ENCODE measurements at regions not wholly inside any gene's neighbourhood (a gene's known extent, or its start where the extent isn't known, plus 50 kb on each side); places are given as distances from the start of the nearest gene placed in this dataset.

DNA sequence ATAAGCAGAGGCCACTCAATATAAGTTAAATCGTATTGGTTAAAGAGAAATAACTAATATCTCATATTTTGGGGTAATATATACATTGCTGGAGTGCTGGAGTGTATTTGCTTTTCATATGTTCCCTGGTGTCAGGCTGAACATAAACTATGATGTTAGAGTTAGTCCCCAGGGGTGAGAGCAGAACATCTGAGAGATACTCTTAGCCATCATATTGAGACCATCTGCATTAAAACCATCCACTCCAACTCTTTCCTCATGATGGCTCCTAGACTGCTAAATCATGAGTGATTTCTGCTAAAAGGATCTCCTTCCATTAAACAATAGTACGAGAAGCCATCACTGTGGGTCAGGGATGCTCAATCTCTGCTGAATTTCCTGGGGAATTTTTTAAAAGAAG, 436.2 kb downstream of the DTWD2 start:
- 64 to 85% (median 75%) methylated on average over 2 of the region's 2 CpGs for WGBS, 5 donors
- DNase-seq: no peak
- Histone ChIP-seq H3K27ac (no peak overlapping the region), H3K9me3 (no peaks in the 10 kb centered on the region), H3K27me3 (replicated peaks in 1 of 7) (no peaks in the 10 kb centered on the region), H3K36me3 (no peaks in the 10 kb centered on the region), H3K4me1 (no peaks in the 10 kb centered on the region), H3K4me3 (no peak overlapping the region)
- no peak for TF ChIP-seq POLR2A (IDR thresholded peaks at IDR 0.05)
- no peak for TF ChIP-seq POLR2AphosphoS5 (IDR thresholded peaks at IDR 0.05)
- TF ChIP-seq, protein P1, sequence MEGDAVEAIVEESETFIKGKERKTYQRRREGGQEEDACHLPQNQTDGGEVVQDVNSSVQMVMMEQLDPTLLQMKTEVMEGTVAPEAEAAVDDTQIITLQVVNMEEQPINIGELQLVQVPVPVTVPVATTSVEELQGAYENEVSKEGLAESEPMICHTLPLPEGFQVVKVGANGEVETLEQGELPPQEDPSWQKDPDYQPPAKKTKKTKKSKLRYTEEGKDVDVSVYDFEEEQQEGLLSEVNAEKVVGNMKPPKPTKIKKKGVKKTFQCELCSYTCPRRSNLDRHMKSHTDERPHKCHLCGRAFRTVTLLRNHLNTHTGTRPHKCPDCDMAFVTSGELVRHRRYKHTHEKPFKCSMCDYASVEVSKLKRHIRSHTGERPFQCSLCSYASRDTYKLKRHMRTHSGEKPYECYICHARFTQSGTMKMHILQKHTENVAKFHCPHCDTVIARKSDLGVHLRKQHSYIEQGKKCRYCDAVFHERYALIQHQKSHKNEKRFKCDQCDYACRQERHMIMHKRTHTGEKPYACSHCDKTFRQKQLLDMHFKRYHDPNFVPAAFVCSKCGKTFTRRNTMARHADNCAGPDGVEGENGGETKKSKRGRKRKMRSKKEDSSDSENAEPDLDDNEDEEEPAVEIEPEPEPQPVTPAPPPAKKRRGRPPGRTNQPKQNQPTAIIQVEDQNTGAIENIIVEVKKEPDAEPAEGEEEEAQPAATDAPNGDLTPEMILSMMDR (IDR thresholded peaks at IDR 0.05 in 8 of 11, conservative IDR thresholded peaks at IDR 0.05 in 3 of 11): no peak
- intact Hi-C loops (cut with DNase I; ENCODE audit: low total_unique reads): no loop called here

GRCh38 chr5:118551716-118552115, 436.6 kb downstream of the DTWD2 start:
- 76 to 90% (median 83%) methylated on average over 1 of the region's 1 CpG for WGBS, 5 donors

GRCh38 chr5:118551031-118551430, 437.3 kb downstream of the DTWD2 start:
- DNase-seq: no peak
- no peaks in the 10 kb centered on the region for H3K9me3 ChIP-seq
- no peaks in the 10 kb centered on the region for H3K27me3 ChIP-seq (replicated peaks in 1 of 7)
- H3K4me3 ChIP-seq: no peak overlapping the region
- H3K27ac ChIP-seq: no peak overlapping the region
- no peak for TF ChIP-seq POLR2AphosphoS5 (IDR thresholded peaks at IDR 0.05)
- no peaks in the 10 kb centered on the region for H3K36me3 ChIP-seq
- intact Hi-C loops (cut with DNase I; ENCODE audit: low total_unique reads): no loop called here
- no peaks in the 10 kb centered on the region for H3K4me1 ChIP-seq

More at GRCh38 chr5:118551716-118552115, 436.6 kb downstream of the DTWD2 start:
- intact Hi-C loops (cut with DNase I; ENCODE audit: low total_unique reads): no loop called here
- Histone ChIP-seq H3K27me3 (replicated peaks in 1 of 7) (no peaks in the 10 kb centered on the region), H3K36me3 (no peaks in the 10 kb centered on the region), H3K4me3 (no peak overlapping the region), H3K9me3 (no peaks in the 10 kb centered on the region), H3K27ac (no peak overlapping the region), H3K4me1 (no peaks in the 10 kb centered on the region)
- DNase-seq: no peak
- no peak for TF ChIP-seq POLR2A (IDR thresholded peaks at IDR 0.05)
- no peak for TF ChIP-seq POLR2AphosphoS5 (IDR thresholded peaks at IDR 0.05)
- TF ChIP-seq, protein P1 (IDR thresholded peaks at IDR 0.05 in 8 of 11, conservative IDR thresholded peaks at IDR 0.05 in 3 of 11): no peak

DNA sequence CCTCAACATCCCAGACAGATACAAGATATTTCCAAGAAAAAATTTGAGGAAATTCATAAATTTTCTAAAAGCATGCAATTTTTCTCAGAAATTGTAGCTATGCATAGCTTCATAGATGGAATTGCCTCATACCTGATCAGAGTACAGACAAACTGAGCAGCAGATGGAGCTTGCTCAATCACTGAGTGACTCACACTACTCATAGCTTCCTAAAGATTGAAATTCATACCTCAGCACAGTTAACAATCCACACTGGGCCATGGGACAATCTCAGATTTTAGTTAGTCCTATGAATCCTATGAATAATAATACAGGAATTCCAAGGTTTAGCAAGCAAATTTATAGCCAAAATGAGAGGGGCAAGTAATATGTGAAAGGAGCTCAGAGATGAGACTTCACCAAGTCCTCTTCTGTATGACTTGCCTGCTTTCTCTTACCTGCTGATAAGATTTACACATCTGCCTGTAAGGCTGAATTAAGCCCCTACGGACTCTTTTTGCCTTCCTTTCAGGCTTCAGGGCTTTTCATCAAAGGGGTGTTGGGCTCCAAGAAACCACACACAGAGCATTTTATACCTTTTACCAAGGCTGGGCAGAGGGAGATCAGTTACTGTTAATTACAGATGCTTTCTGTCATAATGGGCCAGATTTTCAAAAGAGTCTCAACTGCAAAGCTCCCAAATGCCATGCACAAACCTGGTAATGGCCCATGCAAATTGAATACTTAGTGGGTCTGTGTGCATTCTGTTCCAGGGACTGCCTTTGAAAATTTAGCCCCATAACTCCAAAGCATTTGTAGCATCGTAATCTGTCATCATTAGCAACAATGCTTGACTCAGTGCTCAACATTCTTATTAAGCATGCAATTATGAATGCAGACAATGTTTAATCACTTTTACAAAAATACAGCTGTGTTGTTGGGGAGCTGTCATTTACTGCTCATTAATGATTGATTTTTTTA, 439.3 kb downstream of the DTWD2 start:
- no peak overlapping the region for H3K27ac ChIP-seq
- no peak for DNase-seq
- H3K36me3 ChIP-seq: no peaks in the 10 kb centered on the region
- WGBS, 5 donors: 84 to 89% (median 85%) methylated on average over 2 of the region's 2 CpGs
- intact Hi-C loops (cut with DNase I; ENCODE audit: low total_unique reads): no loop called here
- TF ChIP-seq POLR2AphosphoS5 (IDR thresholded peaks at IDR 0.05) (no peak), POLR2A (IDR thresholded peaks at IDR 0.05) (no peak)
- TF ChIP-seq, protein P1 (IDR thresholded peaks at IDR 0.05 in 8 of 11, conservative IDR thresholded peaks at IDR 0.05 in 3 of 11): no peak
- no peaks in the 10 kb centered on the region for H3K27me3 ChIP-seq (replicated peaks in 1 of 7)
- H3K4me1 ChIP-seq: no peaks in the 10 kb centered on the region
- no peak overlapping the region for H3K4me3 ChIP-seq
- H3K9me3 ChIP-seq: no peaks in the 10 kb centered on the region

Data from spleen (tissue), 11 donors.